Loucy (cell line): ENCODE measurements at regions not wholly inside any gene's neighbourhood (a gene's known extent, or its start where the extent isn't known, plus 50 kb on each side); places are given as distances from the start of the nearest gene placed in this dataset.

ENCODE experiments used
- CTCF ChIP-seq: fragments of 200-600 bp; sonication (generic); conservative IDR thresholded peaks from 2 replicates; pipeline ENCODE4 v1.5.1; 2014; ENCODE audit warnings: mild to moderate bottlenecking, antibody characterized with exemption, low read length
- EZH2phosphoT487 ChIP-seq: fragments of 200-600 bp; IDR thresholded peaks from 2 replicates; pipeline ENCODE4 v1.6.1; 2018; ENCODE audit warnings: antibody characterized with exemption, mild to moderate bottlenecking, moderate library complexity, borderline replicate concordance

DNA sequence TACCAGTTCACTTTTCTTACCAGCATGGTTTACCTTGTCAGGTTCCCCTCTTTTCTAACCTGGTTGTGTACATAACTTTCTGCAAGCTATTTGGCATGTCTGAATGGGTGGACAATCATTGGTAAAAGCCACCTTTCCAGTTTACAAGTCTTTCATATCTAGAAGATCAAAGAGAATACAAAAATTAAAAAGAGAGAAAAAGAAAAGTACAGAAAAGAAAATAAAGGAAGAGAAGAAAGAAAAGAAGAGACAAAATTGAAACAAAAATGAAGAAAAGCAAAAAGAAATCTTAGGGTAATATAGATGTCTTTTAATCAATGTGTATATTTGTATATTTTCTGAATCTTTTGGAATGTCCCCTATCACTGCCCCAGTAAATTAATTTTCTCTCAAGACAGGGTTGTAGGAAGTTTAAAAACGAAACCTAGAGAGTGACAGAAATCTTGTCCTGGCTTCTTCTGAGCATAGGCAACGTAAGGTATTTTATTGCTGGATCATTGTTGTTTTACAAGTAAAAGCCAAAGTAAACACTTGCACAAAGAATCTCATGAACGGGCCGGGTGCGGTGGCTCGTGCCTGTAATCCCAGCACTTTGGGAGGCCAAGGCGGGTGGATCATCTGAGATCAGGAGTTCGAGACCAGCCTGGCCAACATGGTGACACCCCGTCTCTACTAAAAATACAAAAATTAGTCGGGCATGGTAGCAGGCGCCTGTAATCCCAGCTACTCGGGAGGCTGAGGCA is 98.7 kb upstream of the IFNE start:
- TF ChIP-seq CTCF (no peak), EZH2phosphoT487 (no peak)
